GM12891 (cell line): ENCODE measurements at regions not wholly inside any gene's neighbourhood (a gene's known extent, or its start where the extent isn't known, plus 50 kb on each side); places are given as distances from the start of the nearest gene placed in this dataset.
"Not testable (repeated sequence)": the region's sequence is repeated elsewhere in the genome, so short reads cannot be mapped to it uniquely, and the experiment has no call there.

ENCODE experiments used
- PAX5 ChIP-seq: IDR thresholded peaks from 2 replicates; pipeline ENCODE4 v1.6.1; 2011; ENCODE audit warnings: low read length, moderate library complexity, mild to moderate bottlenecking; ENCODE audit not compliant: insufficient read depth, severe bottlenecking
- POLR2A ChIP-seq: IDR thresholded peaks from 2 replicates; pipeline ENCODE4 v1.6.1; 2011; ENCODE audit warnings: low read depth, low read length, control low read depth
- POLR2AphosphoS5 ChIP-seq: IDR thresholded peaks from 2 replicates; pipeline ENCODE4 v1.6.1; 2011; ENCODE audit warnings: low read depth, low read length, control low read depth
- POU2F2 ChIP-seq: IDR thresholded peaks from 2 replicates; pipeline ENCODE4 v1.6.1; 2011; ENCODE audit warnings: low read depth, mild to moderate bottlenecking, control low read depth, low read length, moderate library complexity
- SPI1 ChIP-seq: IDR thresholded peaks from 2 replicates; pipeline ENCODE4 v1.6.1; 2011; ENCODE audit warnings: low read depth, low read length, control low read depth
- TAF1 ChIP-seq: IDR thresholded peaks from 2 replicates; pipeline ENCODE4 v1.6.1; 2011; ENCODE audit warnings: low read depth, low read length, control low read depth

GRCh38 chr9:78442577-78442976 is 145.7 kb downstream of the PSAT1 start:
- TF ChIP-seq TAF1, POLR2A, POU2F2, SPI1, POLR2AphosphoS5, PAX5: not testable (repeated sequence)
